GM23338 (cell line): ENCODE measurements at regions not wholly inside any gene's neighbourhood (a gene's known extent, or its start where the extent isn't known, plus 50 kb on each side); places are given as distances from the start of the nearest gene placed in this dataset.

Experiments used
- ATAC-seq: fragments of 200-7000 bp; cut with Tn5 transposase; 3 replicates; pipeline ENCODE4 v1.9.1; 2020
- DNase-seq: peaks from one replicate; pipeline ENCODE4 v3.0.0-alpha.2; 2015; ENCODE audit warnings: low spot score
- H2AFZ ChIP-seq: fragments of 200-600 bp; sonication (generic); 2 replicates; pipeline ENCODE4 v1.8.0; 2016; ENCODE audit warnings: antibody characterized with exemption, mild to moderate bottlenecking, moderate library complexity
- H3F3A ChIP-seq: fragments of 200-600 bp; sonication (generic); replicated peaks from 2 replicates; pipeline ENCODE4 v1.8.0; 2017; ENCODE audit warnings: antibody characterized with exemption, mixed run types, low read depth
- H3K27ac ChIP-seq: fragments of 200-600 bp; sonication (generic); 2 replicates; pipeline ENCODE4 v1.6.1; 2016; ENCODE audit warnings: low read depth
- H3K27me3 ChIP-seq: fragments of 200-600 bp; sonication (generic); 2 replicates; pipeline ENCODE4 v1.8.0; 2016; ENCODE audit warnings: mild to moderate bottlenecking, mixed run types, moderate library complexity; ENCODE audit not compliant: insufficient read depth
- H3K36me3 ChIP-seq: fragments of 200-600 bp; sonication (generic); 2 replicates; pipeline ENCODE4 v1.8.0; 2016; ENCODE audit warnings: mild to moderate bottlenecking; ENCODE audit not compliant: insufficient read depth
- H3K4me1 ChIP-seq: fragments of 200-600 bp; sonication (generic); 2 replicates; pipeline ENCODE4 v1.8.0; 2016; ENCODE audit warnings: mild to moderate bottlenecking, moderate library complexity; ENCODE audit not compliant: insufficient read depth
- H3K4me2 ChIP-seq: fragments of 200-600 bp; sonication (generic); 2 replicates; pipeline ENCODE4 v1.7.1; 2017; ENCODE audit warnings: mixed run types
- H3K4me3 ChIP-seq: fragments of 200-600 bp; sonication (generic); 2 replicates; pipeline ENCODE4 v1.6.1; 2016; ENCODE audit warnings: mixed run types
- H3K79me2 ChIP-seq: fragments of 200-600 bp; sonication (generic); replicated peaks from 2 replicates; pipeline ENCODE4 v1.8.0; 2017; ENCODE audit warnings: mild to moderate bottlenecking; ENCODE audit not compliant: insufficient read depth
- H3K9me2 ChIP-seq: fragments of 200-600 bp; sonication (generic); 2 replicates; pipeline ENCODE4 v1.8.0; 2017; ENCODE audit not compliant: insufficient read depth
- H4K20me1 ChIP-seq: fragments of 200-600 bp; sonication (generic); replicated peaks from 2 replicates; pipeline ENCODE4 v1.8.0; 2017; ENCODE audit warnings: mild to moderate bottlenecking; ENCODE audit not compliant: insufficient read depth
- H3K27ac Mint-ChIP-seq: 2 replicates; pipeline ENCODE4 v1.8.0; 2020; ENCODE audit warnings: inconsistent platforms, mild to moderate bottlenecking, moderate library complexity, mixed read lengths
- H3K27me3 Mint-ChIP-seq: 3 replicates; pipeline ENCODE4 v1.8.0; 2022; ENCODE audit warnings: low read depth, mild to moderate bottlenecking, moderate library complexity, mixed read lengths, inconsistent platforms; ENCODE audit not compliant: insufficient read depth, poor library complexity
- H3K36me3 Mint-ChIP-seq: 3 replicates; pipeline ENCODE4 v1.8.0; 2021; ENCODE audit warnings: low read depth, mild to moderate bottlenecking, inconsistent platforms, moderate library complexity, mixed read lengths
- H3K4me1 Mint-ChIP-seq: 3 replicates; pipeline ENCODE4 v1.8.0; 2020; ENCODE audit warnings: mild to moderate bottlenecking, inconsistent platforms, mixed read lengths
- H3K4me3 Mint-ChIP-seq: 3 replicates; pipeline ENCODE4 v1.8.0; 2021; ENCODE audit warnings: moderate library complexity, mild to moderate bottlenecking, inconsistent platforms, mixed read lengths
- H3K9me3 Mint-ChIP-seq: 3 replicates; pipeline ENCODE4 v1.8.0; 2020; ENCODE audit warnings: moderate library complexity, mild to moderate bottlenecking, inconsistent platforms, mixed read lengths
- CREB1 ChIP-seq: fragments of 250-450 bp; sonication (Bioruptor Pico); IDR thresholded peaks from 2 replicates; pipeline ENCODE4 v1.5.0; 2020; ENCODE audit warnings: low read depth, mild to moderate bottlenecking, moderate library complexity
- ETS1 ChIP-seq: IDR thresholded peaks from 2 replicates; pipeline ENCODE4 v1.6.1; 2016; ENCODE audit warnings: antibody characterized with exemption
- EZH2 ChIP-seq: fragments of 200-600 bp; sonication (generic); IDR thresholded peaks from one replicate; pipeline ENCODE4 v1.8.0; 2017; ENCODE audit warnings: antibody characterized with exemption, mild to moderate bottlenecking, low read depth; ENCODE audit not compliant: unreplicated experiment
- EZH2phosphoT487 ChIP-seq: fragments of 200-600 bp; sonication (generic); IDR thresholded peaks from one replicate; pipeline ENCODE4 v1.8.1; 2018; ENCODE audit warnings: antibody characterized with exemption; ENCODE audit not compliant: unreplicated experiment
- JUNB ChIP-seq: IDR thresholded peaks from one replicate; pipeline ENCODE4 v1.6.1; 2016; ENCODE audit warnings: antibody characterized with exemption; ENCODE audit not compliant: unreplicated experiment
- NANOG ChIP-seq: IDR thresholded peaks from 2 replicates; pipeline ENCODE4 v1.6.1; 2016; ENCODE audit warnings: antibody characterized with exemption, borderline replicate concordance
- POLR2AphosphoS5 ChIP-seq: IDR thresholded peaks from 2 replicates; pipeline ENCODE4 v1.6.1; 2016; ENCODE audit warnings: antibody characterized with exemption, low read depth
- REST ChIP-seq: IDR thresholded peaks from one replicate; pipeline ENCODE4 v1.6.1; 2018; ENCODE audit warnings: antibody characterized with exemption; ENCODE audit not compliant: unreplicated experiment
- STAT1 ChIP-seq: IDR thresholded peaks from one replicate; pipeline ENCODE4 v1.6.1; 2016; ENCODE audit warnings: antibody characterized with exemption; ENCODE audit not compliant: unreplicated experiment
- ZNF114 ChIP-seq: fragments of 250-450 bp; sonication (Bioruptor Pico); IDR thresholded peaks from 2 replicates; pipeline ENCODE4 v1.5.0; 2020; ENCODE audit warnings: mild to moderate bottlenecking, moderate library complexity
- ZNF331 ChIP-seq: fragments of 250-450 bp; sonication (Bioruptor Pico); IDR thresholded peaks from 2 replicates; pipeline ENCODE4 v1.5.0; 2020; ENCODE audit warnings: low read depth, mild to moderate bottlenecking, moderate library complexity
- ZNF462 ChIP-seq: fragments of 250-450 bp; sonication (Bioruptor Pico); IDR thresholded peaks from 2 replicates; pipeline ENCODE4 v1.5.0; 2020; ENCODE audit warnings: mild to moderate bottlenecking, moderate library complexity
- TF ChIP-seq, protein P1 (sequence below), 2 experiments: fragments of 200-600 bp in 1 of 2; sonication (generic) in 1 of 2; conservative IDR thresholded peaks; 2 replicates each; pipeline versions ENCODE4 v1.5.1 to v1.6.1; 2016 to 2017; ENCODE audit warnings: antibody characterized with exemption in 2 of 2, low read depth in 2 of 2, mild to moderate bottlenecking in 2 of 2, moderate library complexity in 1 of 2

- H3K27me3 ChIP-seq = no peaks in the 10 kb centered on the region
- no peak overlapping the region for H3K27ac Mint-ChIP-seq
- H3K4me2 ChIP-seq = no peak overlapping the region
- ATAC-seq (peak; percentile 42; the same call in 2 of the 3 replicates), DNase-seq (peak; percentile 7)
- TF ChIP-seq POLR2AphosphoS5 (no peak), JUNB (no peak), ETS1 (no peak), EZH2phosphoT487 (no peak), REST (no peak), ZNF331 (CRISPR knock-in tag) (no peak), ZNF114 (no peak), ZNF462 (CRISPR knock-in tag) (no peak), EZH2 (no peak), STAT1 (no peak), NANOG (no peak), CREB1 (CRISPR knock-in tag) (no peak)
- TF ChIP-seq, protein P1, sequence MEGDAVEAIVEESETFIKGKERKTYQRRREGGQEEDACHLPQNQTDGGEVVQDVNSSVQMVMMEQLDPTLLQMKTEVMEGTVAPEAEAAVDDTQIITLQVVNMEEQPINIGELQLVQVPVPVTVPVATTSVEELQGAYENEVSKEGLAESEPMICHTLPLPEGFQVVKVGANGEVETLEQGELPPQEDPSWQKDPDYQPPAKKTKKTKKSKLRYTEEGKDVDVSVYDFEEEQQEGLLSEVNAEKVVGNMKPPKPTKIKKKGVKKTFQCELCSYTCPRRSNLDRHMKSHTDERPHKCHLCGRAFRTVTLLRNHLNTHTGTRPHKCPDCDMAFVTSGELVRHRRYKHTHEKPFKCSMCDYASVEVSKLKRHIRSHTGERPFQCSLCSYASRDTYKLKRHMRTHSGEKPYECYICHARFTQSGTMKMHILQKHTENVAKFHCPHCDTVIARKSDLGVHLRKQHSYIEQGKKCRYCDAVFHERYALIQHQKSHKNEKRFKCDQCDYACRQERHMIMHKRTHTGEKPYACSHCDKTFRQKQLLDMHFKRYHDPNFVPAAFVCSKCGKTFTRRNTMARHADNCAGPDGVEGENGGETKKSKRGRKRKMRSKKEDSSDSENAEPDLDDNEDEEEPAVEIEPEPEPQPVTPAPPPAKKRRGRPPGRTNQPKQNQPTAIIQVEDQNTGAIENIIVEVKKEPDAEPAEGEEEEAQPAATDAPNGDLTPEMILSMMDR (conservative IDR thresholded peaks at IDR 0.05; ENCODE audit: low read depth in 2 of 2) = no peak
- no peaks in the 10 kb centered on the region for H3K9me3 Mint-ChIP-seq
- 0 out of 2 replicates have a peak overlapping the region, but pooled peaks have one; percentile 61 for H2AFZ ChIP-seq
- H4K20me1 ChIP-seq = no peaks in the 10 kb centered on the region
- peaks cover 17% of the 10 kb centered on the region; the same call in 2 of the 3 replicates for H3K4me1 Mint-ChIP-seq
- H3K27me3 Mint-ChIP-seq = peaks cover 3% of the 10 kb centered on the region
- no peak overlapping the region for H3K4me3 ChIP-seq
- H3F3A ChIP-seq = no peaks in the 10 kb centered on the region
- H3K4me3 Mint-ChIP-seq = no peak overlapping the region
- H3K36me3 Mint-ChIP-seq = no peaks in the 10 kb centered on the region
- H3K4me1 ChIP-seq = no peaks in the 10 kb centered on the region; the same call in 1 of the 2 replicates
- no peaks in the 10 kb centered on the region for H3K36me3 ChIP-seq
- H3K79me2 ChIP-seq = no peaks in the 10 kb centered on the region
- H3K27ac ChIP-seq = no peak overlapping the region
- no peaks in the 10 kb centered on the region for H3K9me2 ChIP-seq
Measured at GRCh38 chr2:176960736-176961520, 251.7 kb upstream of the HNRNPA3 start.
